NCI-H2029 treated with DMSO at 0.1 percent for 48 hours (cell line): ENCODE measurements at regions not wholly inside any gene's neighbourhood (a gene's known extent, or its start where the extent isn't known, plus 50 kb on each side); places are given as distances from the start of the nearest gene placed in this dataset.

ENCODE experiments used
- DNase-seq: peaks from one replicate; lab custom pipeline; 2025; lab: John Stamatoyannopoulos, UW

DNA sequence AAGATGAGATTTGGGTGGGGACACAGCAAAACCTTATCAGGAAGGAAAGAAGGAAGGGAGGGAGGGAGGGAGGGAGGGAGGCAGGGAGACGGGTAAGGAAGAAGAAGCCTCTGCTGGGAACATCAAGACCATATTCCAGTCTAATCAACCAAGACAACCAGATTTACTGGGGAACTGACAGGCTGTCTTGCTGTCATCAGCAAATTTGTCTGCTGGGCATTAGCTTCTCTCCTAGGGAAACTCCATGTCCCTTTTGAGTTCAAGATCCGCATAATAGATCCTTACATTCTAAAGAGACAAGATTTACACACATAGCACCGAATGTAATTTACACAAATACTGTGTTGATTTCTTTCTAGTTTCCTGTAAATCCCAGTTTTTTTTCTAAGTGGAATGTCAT, 1618.9 kb upstream of the ZEB2 start:
- DNase-seq = no peak

DNA sequence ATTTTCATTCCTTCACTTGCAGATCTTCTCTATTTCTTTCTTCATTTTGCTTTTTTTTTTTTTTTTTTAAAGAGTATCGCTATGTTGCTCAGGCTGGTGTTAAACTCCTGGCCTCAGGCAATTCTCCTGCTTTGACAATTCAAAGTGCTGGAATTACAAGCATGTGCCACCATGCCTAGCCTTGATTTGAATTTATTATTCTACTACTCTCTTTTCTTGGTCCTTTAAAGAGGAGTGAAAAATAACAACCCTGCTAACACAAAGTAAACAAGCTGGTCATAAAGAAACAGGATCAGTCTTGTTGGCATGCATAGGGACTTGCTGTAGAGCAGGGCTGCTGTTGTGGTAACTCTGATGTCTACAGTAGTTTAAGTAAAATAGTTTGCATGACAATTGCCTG, 1615.3 kb upstream of the ZEB2 start:
- DNase-seq = no peak

DNA sequence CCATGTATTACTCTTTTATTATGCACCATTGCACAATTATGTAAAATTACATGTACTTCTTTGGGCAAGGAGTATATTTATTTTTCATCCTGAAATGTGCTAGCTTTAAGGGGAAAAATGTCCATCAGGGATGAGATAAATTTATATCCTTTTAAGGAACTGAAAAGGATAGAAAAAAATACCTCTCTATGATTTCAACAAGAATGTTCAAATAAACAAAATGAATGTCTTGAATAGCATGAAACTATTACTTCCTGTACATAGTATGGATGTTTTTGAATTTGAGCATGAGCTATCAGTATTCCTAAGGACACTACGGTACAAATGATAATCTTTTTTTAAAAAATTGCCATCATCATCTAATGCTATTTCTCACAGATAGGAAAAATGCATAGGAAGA, 1611.9 kb upstream of the ZEB2 start:
- no peak for DNase-seq

DNA sequence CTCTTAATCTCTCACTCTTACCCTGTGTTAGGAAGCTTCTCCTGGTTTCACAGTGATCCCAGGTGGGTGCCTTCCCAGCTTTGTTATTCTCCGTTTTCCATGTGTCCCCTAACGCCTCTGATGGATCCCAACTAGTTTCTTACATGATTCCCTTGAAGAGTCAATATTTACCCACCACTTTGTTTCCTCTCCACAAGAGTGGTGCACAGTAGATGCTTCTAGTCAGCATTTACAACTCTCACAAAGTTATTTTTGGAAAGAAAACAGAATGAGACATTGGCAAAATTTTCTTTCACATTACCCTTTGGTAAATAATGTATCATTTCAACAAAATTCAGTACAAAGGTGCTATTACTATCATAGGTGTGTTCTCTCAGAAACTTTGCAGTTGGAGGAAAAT, 1611.1 kb upstream of the ZEB2 start:
- DNase-seq = no peak

DNA sequence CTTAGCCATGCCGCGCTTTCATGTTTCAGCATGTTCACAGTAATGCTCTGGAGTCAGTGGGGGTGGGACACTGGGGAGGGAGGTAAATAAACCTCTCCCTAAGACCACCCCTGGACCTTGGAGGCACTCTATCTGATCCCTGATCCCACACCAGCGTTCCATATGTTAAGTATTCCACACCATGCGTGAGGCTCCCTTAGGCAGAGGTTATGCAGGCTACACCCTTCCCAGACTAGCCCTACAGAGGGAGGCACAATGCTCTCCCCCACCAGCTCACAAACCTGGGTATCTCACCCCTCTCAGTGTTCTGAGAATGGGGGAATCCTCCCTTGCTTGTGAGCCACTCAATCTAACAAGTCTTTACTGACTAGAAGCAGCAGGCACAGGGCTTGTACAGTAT, 1610.4 kb upstream of the ZEB2 start:
- no peak for DNase-seq

DNA sequence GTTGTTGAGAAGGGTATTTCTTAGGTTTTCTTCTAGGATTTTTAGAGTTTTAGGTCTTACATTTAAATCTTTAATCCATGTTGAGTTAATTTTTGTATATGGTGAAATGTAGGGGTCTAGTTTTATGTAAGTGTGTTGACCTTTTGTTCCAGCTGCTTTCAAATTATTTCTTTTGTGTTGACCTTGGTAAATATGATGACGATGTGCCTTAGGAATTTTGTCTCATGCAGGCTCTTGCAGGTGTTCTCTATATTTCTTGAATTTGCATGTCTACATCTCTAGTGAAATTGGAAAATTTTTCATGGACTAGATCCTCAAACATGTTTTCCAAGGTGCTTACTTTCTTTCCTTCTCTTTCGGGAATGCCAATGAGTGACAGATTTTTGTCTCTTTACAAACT, 1609.3 kb upstream of the ZEB2 start:
- no peak for DNase-seq

DNA sequence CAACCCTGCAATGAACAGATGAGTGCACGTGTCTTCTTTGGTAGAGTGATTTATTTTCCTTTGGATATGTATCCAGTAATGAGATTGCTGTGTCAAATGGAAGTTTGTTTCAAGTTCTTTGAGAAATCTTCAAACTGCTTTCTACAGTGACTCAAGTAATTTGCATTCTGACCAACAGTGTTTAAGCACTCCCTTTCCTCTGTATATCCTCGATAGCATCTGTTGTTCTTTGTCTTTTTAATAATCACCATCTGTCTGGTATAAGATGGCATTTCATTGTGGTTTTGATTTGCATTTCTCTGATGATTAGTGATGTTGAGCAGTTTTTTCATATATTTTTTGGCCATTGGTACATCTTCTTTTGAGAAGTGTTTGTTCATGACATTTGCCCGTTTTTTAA, 1608.3 kb upstream of the ZEB2 start:
- DNase-seq = no peak

DNA sequence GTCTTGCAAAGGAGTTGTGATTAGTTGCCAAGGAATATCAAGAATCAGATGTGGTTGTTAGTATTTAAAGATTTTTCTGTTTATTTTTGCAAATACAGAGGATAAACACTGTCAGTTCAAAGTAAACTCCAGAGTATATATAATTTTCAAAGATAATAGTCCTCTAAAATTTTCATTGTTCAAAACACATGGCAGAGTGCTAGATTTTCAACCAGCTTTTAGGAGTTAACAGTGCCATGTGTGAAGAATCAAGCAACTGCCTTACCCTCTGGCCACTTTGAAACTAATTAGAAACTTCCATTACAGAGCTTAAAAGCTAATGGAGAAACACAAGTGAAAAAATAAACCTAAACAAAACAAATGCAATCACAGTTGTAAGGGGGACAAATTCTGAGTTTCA, 1605.6 kb upstream of the ZEB2 start:
- DNase-seq = no peak

DNA sequence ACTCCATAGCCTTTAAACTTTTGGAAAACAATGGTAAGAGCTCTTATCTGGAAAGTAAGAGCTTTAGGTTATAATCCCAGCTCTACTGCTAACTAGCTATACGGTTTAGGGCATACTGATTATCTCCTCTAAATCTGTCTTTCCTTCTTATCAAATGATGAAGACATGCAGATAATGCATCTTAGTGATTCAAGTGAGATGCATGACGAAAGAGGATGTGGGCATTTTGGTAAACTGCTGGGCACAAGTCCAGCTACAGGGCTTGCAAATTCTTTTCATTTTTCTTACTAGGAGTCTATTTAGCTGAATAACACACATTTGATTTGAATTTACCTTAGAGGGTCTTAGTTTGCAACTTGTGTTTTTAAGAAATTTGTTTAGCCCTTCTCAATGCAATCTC, 1604.8 kb upstream of the ZEB2 start:
- no peak for DNase-seq

DNA sequence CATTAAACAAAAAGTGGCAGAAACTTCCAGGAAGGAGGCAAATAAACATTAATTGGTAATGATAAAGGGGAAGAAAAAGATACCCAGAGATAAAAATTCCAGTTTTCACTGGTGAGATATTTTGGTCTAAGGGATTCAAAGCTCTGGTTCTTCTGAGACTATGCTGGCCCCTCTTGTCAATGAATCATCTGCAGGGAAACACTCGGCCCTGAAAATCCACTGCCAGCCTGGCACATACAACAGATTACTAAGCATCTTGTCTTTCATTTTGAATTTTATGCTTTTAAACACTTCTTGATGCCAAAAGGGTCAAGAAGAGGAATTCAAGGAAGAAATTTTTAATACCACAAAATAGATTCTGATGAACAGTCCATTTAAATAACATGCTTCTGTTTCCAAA, 1603.8 kb upstream of the ZEB2 start:
- no peak for DNase-seq

DNA sequence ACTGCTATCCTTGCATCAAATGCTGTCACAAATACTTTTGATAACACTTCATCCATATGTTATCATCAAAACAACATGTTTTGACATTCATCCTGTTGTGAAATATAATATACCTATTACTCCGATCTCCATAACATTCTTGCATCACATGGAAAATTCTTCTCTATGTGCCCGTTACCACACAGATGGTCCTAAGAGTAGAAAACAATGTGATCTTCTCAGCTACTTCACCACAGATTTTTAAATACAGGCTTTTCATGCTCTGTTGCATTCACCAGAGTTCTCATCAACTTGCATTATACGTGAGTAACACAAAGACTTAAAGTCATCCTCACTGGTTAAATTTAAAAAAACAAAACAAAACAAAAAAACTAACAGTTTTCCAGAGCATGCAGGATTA, 1603.3 kb upstream of the ZEB2 start:
- DNase-seq = no peak

DNA sequence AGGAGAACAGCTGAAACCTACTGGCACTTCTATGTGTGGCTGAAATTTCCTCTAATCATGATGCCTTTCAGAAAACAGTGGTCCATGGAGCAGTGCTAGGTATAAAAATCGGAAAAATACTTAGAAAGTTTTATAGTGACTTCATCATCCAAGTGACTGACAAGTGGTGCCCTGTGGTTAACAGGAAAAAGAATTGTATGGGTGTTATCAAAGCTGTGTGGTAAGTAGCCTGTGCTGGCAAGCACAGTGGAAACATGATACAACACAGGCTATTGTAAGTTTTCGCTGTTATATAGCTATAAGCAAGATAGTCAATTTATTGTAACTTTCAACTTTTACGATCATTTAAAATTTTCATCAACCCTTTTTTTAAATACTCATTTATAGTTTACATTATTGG, 1599.7 kb upstream of the ZEB2 start:
- DNase-seq = no peak

DNA sequence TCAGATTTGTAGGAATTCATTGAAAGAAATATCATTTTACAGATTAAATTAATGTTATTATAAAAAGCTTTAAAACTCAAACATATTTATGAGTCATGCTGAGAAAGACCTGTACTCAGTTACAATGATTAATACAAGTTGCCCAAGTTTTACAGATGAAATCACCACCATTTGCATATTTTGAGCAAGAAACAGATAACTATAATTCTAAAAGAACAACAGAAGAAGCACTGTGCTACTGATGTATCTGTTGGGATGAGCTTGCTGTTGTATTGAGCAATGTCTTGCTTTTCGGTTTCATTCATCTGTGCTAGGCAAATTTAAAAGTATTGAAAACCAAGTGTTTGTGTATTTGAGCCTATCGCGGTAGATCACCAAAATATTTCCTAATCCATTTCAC, 1589.1 kb upstream of the ZEB2 start:
- DNase-seq = no peak

DNA sequence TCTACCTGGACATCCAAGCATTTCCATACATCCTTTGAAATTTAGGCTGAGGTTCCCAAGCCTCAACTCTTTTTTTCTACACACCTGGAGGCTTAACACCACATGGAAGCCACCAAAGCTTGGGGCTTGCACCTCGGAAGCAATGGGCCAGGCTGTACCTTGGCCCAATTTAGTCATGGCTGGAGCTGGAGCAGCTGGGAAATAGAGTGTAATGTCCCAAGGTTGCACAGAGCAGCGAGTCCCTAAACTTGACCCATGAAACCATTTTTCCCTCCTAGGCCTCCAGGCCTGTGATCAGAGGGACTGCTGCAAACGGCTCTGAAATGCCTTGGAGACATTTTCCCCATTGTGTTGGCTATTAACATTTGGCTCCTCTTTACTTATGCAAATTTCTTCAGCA, 1574.3 kb upstream of the ZEB2 start:
- DNase-seq = no peak

DNA sequence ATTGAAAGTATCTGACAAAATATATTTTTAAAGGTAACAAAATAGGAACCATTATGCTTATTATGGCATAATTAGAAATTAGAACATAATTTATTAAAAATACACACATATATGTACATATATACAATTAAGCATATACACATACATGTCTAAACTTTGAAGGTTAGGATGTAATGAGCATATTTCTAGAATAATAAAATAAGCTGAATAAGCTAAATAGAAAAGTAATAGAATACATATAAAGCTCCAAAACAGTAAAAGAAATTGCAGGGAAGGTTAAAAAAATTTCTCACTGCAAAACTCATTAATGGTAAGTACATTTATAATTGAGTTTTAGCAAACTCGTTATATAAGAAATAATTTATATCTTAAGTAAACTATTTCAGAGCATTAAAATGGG, 1561.5 kb upstream of the ZEB2 start:
- no peak for DNase-seq

DNA sequence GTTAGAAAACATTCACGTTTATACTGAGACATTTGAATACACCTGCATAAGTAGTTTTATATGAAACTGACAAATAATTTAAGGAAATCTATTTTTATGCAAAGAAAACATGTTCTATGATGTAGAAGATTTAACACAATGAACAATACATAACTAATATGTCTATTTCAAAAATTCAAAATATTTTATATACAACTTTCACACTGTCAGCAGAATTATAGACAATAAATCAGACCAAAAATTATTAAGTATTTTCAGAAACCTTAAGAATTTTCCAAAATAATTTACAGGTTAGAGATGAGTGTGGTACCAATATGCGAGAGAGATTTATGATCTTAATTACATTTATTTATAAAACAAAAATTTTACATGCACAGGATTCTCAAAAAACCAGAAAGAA, 1561.0 kb upstream of the ZEB2 start:
- DNase-seq = no peak

DNA sequence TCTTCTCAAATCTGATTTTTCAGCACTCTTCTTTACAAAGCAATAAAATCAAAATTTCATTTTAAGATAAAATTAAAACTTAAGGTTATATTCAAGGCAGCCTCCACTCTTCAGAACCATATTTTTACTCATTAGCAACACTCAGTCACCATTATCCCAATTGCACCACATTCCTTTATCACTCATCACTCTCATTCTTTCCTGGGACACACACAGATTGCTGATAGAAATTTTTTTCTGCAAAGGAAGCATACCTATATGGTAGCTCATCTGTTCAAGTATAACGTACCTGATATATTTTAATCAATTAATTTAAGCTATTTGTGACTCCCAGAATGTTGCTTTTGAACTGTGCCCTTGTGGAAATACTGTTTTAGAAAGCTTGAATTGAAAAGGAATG, 1559.3 kb upstream of the ZEB2 start:
- no peak for DNase-seq

DNA sequence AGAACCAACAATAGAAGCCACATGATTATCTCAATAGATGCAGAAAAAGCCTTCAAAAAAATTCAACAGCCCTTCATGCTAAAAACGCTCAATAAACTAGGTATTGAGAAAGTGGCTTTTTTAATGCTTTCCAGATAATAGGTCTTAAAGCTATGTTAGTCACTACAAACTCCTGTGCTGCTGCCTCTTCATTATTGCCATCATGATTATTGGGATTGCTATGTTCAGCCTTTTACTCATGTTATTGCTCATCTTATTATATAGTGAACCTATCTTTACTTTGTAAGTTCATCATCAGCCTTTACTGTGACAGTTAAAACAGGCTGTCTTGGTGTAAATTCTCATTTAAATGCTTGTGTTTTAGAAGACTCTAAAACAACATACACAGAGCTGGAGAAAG, 1557.2 kb upstream of the ZEB2 start:
- DNase-seq = no peak

DNA sequence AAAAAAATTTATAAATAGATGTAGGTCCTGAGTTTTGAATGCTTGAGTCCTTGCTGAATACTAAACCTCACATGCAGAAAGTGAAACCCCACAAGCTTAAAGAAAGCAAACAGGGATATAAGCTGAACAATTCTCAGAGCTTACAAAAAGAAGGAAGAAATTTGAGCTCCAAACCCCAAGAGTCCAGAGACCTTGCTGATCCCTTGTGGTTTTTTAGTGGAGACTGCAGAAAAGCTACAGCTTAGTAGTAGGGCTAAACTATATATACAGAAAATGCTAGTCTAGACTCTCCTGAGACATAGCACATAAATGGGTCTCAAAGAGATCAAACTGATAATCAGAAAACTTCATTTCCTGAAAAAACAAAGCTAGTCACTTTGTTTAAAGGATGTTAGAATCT, 1548.1 kb upstream of the ZEB2 start:
- DNase-seq = no peak

DNA sequence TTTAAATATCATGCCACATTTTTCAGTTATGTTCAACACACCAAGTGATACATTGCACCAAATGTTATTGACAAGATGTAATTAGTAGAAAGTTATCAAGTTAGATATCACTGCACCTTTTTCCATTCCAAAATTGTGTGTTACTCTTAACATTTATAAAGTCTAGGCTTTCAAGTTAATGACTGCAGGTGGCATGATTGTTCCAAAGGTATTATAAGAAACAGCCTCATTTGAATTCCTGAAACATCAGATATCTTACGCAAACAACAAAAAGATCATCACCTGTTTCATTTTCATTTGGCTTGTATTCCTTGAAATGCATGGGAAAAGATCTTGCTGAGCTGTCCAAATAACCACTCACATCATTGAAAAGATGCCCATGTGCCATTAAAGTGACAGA, 1528.2 kb upstream of the ZEB2 start:
- DNase-seq = no peak

DNA sequence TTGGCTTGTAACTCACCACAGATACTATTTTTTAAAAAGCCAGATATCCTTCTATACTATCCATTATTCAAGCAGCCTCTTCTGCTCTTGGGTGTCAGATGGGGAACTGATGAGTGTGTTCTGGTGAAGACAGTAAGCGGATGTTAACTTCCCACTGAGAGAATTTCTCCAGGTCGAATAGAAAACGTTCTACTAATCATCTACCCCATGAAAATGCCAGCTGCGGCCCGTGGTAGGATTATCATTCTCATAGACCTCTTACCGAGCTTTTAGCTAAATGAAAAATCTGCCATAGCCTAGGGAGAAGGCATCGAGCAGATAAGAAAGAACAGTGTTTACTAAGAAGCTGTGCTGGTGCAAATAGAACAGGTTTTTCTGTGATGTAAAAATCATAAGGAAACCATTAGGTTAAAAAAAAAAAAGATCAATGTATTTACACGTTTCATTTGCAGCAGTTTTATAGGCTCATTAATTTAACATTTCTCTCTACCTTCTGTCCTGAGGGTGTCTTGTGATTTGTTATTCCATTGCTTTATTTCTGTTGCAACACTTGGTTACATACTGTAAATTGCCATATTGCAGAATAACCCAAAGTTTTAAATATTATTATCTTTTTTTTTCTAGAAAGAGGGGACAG, 1521.5 kb upstream of the ZEB2 start:
- DNase-seq = no peak

DNA sequence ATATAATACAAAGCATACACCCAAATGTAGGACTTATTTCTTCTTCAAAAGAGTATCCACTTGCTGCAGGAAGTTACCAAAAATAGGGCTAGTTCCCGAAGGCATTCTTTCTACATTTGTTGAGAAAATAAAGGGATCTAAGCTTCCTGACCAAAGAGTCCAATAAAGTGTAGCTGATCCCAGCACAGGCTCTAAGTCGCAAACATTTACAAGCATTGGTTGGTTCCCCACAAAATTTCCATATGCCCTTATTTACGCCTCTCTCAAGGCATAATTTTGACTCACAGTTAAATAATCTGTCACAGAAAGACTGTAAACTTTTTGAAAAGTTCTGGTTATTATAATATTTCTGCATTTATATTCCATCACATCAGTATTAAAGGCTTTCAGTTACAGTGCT, 1520.1 kb upstream of the ZEB2 start:
- DNase-seq = no peak

DNA sequence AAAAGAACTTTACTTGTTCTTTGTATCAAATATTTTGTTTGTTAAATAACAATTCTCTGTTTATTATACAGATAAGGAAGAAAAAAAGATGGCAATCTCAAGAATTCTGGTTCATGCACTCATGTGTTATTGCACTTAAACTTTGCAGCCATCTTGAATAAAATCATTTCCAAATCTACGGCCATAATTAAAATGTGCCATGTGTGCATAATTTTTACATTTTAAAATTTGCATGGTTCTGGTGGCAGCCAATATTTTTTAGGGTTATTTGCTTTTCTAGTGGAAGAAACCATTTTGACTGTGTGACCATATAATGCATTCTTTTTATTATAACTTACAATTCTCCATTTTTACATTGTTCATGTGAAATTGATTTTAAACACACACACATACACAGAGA, 1518.1 kb upstream of the ZEB2 start:
- no peak for DNase-seq

DNA sequence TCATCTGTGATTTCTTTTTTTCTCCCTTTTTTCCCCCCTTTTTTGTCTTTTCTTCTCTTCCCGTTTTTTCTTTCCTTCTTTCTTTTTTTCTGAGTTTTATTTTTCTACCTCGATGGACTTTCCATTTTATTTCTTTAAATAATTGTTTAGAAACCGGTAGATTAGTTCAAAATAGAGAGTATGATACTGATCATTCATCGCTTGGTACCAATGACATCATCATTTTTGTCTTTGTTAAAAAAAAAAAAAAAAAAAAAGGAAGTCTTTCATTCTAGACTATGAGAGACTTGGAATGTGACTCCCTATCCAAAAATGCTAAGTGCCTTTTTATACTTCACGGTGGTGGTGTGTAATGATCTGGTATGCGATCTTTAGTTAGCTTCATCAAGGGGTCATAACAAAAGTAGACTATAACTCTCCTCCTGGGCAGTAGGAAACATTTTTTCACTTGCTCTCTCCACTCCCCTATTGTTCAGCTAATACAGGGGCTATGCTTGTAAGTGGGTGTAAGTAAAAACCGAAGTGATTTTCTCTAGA, 1517.5 kb upstream of the ZEB2 start:
- DNase-seq = no peak

DNA sequence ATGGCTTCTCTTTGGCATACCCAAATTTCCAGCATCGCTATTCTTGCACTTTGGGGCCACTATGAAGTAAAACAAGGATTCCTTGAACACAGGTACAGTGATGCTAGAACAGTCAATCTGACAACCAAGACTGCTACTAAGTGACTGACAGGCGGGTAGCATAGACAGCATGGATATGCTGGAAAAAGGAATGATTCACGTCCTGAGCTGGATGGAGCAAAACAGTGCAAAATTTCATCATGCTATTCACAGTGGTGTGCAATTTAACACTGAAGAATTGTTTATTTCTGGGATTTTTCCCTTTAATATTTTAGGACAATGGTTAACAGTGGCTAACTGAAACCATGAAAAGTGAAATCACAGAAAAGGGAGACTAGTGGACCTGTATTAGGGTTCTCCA, 1511.2 kb upstream of the ZEB2 start:
- no peak for DNase-seq
